Ascending aorta (tissue), 2 donors: ENCODE measurements at regions not wholly inside any gene's neighbourhood (a gene's known extent, or its start where the extent isn't known, plus 50 kb on each side); places are given as distances from the start of the nearest gene placed in this dataset.

Experiments used
- DNase-seq, 2 donors: peaks; one replicate each; pipeline ENCODE4 v3.0.0-alpha.2; 2019; ENCODE audit warnings: low spot score in 2 of 2
- H3K27ac ChIP-seq, 2 donors: fragments of 200-600 bp; sonication (generic); one replicate each; pipeline ENCODE4 v1.5.1; 2016 to 2017; ENCODE audit warnings: mild to moderate bottlenecking in 1 of 2
- H3K27me3 ChIP-seq: fragments of 200-600 bp; sonication (generic); one replicate; pipeline ENCODE4 v1.5.1; 2017
- H3K36me3 ChIP-seq, 2 donors: fragments of 200-600 bp; sonication (generic); one replicate each; pipeline ENCODE4 v1.5.1; 2016
- H3K4me1 ChIP-seq, 2 donors: fragments of 200-600 bp; sonication (generic); one replicate each; pipeline ENCODE4 v1.5.1; 2016 to 2017; ENCODE audit warnings: mild to moderate bottlenecking in 1 of 2
- H3K4me3 ChIP-seq, 2 donors: fragments of 200-600 bp; sonication (generic); one replicate each; pipeline ENCODE4 v1.5.1; 2016 to 2017; ENCODE audit warnings: mild to moderate bottlenecking in 1 of 2
- H3K9me3 ChIP-seq, 2 donors: fragments of 200-600 bp; sonication (generic); one replicate each; pipeline ENCODE4 v1.5.1; 2016
- intact Hi-C: fragments of 100-400 bp; cut with DNase I; formaldehyde crosslinking; loops from one replicate; pipeline ENCODE4 v1.15.1; 2023
- TF ChIP-seq, protein P1 (sequence below), 3 experiments: fragments of 200-600 bp in 2 of 3; fragments of 450-650 bp in 1 of 3; sonication (generic) in 2 of 3; IDR thresholded peaks; one replicate each; pipeline ENCODE4 v1.5.1; 2016 to 2019; ENCODE audit warnings: antibody characterized with exemption in 3 of 3, mild to moderate bottlenecking in 1 of 3, moderate library complexity in 1 of 3

DNA sequence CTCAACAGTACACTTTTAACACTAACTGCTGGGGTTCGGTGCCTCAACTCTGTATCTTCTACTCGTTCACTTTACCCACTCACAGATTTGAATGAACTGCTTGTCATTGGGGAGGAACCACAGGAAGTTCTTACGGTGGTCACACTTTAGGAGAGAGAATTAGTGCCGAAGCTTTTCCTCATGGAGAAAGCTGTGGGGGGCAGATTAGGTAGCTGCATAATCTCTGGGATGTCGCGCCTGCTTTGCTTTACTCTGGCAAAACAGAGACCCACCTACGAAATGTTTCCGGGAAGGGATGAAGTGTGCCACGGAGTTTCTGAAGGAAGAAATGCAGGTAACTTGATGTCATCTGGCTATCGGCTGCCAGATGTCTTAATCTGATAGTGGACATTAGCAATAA, 949.7 kb upstream of the TENM3 start:
- Histone ChIP-seq H3K4me1 (no peaks in the 10 kb centered on the region), H3K36me3 (no peaks in the 10 kb centered on the region), H3K27ac (no peak overlapping the region), H3K9me3 (no peaks in the 10 kb centered on the region), H3K4me3 (no peak overlapping the region), H3K27me3 (no peaks in the 10 kb centered on the region)
- DNase-seq, result no peak
- TF ChIP-seq, protein P1, sequence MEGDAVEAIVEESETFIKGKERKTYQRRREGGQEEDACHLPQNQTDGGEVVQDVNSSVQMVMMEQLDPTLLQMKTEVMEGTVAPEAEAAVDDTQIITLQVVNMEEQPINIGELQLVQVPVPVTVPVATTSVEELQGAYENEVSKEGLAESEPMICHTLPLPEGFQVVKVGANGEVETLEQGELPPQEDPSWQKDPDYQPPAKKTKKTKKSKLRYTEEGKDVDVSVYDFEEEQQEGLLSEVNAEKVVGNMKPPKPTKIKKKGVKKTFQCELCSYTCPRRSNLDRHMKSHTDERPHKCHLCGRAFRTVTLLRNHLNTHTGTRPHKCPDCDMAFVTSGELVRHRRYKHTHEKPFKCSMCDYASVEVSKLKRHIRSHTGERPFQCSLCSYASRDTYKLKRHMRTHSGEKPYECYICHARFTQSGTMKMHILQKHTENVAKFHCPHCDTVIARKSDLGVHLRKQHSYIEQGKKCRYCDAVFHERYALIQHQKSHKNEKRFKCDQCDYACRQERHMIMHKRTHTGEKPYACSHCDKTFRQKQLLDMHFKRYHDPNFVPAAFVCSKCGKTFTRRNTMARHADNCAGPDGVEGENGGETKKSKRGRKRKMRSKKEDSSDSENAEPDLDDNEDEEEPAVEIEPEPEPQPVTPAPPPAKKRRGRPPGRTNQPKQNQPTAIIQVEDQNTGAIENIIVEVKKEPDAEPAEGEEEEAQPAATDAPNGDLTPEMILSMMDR (IDR thresholded peaks at IDR 0.05), result no peak
- intact Hi-C loops, result no loop called here

DNA sequence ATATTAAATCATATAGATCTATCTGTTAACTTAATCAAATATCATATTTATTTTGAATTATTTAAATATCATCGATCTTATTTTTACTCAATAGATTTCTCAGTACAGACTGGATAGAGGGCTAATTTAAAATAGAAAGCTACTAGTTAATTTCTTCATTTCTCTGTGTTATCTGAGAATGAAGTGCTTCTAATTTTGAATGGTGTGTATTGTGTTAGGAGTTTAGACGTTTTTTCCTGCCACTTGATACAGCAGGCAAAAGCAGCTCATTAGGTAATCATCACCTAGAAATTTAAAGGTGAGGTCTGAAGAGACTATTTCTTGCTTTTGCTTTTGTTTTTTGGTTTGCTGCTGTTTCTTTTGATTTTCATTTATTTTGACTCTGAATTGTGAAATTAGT, 948.8 kb upstream of the TENM3 start:
- TF ChIP-seq, protein P1 (IDR thresholded peaks at IDR 0.05), result no peak
- intact Hi-C loops, result no loop called here
- H3K36me3 ChIP-seq, result no peaks in the 10 kb centered on the region

DNA sequence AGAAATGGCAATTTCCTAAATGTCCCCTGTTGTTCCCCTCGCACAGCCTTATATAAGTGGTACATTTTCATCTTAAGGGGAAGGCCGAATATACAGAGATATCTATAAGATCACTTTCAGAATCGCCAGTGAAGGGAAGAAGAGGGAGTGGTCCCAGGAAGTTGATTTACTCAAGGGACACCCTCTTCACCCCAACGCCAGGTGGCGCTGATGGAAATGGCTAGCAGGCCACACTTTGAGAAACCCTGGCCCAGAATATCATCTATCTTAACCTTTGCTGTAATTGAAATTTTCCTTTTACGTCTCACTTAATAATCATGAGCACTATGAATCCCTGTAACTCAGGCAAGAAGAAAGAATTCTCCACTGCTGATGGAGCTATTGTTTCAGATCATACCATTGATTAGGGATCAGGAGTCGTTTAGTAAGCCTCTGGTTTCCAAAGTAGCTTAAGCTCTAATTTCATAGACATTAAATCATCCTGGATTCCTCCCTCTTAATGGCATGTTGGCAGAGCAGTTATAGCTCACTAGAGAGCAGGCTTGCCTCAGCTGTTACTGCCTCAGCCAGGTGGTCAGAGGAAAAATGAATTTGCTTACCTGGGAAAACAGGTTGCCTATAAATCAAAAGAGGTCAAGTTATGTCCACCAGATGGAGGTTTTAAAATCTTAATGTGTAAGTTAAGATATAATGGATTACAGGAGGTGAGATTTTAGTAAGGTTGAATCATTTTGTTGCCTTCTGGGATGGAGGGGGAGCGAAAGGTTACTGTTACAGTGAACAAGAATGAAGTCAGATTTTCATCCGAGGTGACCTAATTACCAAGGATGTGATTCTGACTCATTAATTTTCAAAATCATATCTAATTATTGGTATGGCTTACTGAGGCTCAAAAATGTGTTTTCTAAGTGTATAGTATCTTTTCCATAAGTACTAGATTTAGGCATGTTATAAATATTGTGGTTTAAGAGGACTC, 941.2 kb upstream of the TENM3 start:
- Histone ChIP-seq H3K4me3 (no peak overlapping the region), H3K27ac (no peak overlapping the region), H3K36me3 (no peaks in the 10 kb centered on the region), H3K27me3 (no peaks in the 10 kb centered on the region), H3K9me3 (no peaks in the 10 kb centered on the region), H3K4me1 (no peaks in the 10 kb centered on the region)
- intact Hi-C loops, result no loop called here
- DNase-seq, result no peak
- TF ChIP-seq, protein P1 (IDR thresholded peaks at IDR 0.05), result no peak

More for the DNA sequence above, 948.8 kb upstream of the TENM3 start:
- Histone ChIP-seq H3K4me1 (no peaks in the 10 kb centered on the region), H3K27me3 (no peaks in the 10 kb centered on the region), H3K4me3 (no peak overlapping the region), H3K27ac (no peak overlapping the region), H3K9me3 (no peaks in the 10 kb centered on the region)
- no peak for DNase-seq

DNA sequence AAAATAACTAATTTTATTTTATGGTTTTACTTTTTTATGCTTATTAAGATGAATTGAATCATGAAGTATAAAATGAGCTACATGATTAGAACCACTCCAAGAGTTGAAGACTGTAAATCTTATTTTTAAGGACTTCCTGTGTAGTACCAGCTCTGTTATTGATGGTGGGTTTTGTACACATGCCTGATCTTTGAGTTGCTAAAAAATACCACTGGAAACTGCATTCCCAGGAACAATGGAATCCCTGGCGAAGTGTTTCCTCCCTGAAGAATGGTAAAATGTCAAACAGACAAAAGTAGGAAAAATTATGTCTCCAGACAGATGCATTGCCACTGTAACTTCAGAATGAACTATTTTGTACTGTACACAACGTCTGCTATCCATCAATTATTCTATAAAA, 935.4 kb upstream of the TENM3 start:
- no peak for DNase-seq
- TF ChIP-seq, protein P1 (IDR thresholded peaks at IDR 0.05), result no peak
- H3K9me3 ChIP-seq, result no peaks in the 10 kb centered on the region
- H3K27me3 ChIP-seq, result no peaks in the 10 kb centered on the region
- no peak overlapping the region for H3K4me3 ChIP-seq
- intact Hi-C loops, result no loop called here
- H3K36me3 ChIP-seq, result no peaks in the 10 kb centered on the region
- no peak overlapping the region for H3K27ac ChIP-seq
- no peaks in the 10 kb centered on the region for H3K4me1 ChIP-seq

DNA sequence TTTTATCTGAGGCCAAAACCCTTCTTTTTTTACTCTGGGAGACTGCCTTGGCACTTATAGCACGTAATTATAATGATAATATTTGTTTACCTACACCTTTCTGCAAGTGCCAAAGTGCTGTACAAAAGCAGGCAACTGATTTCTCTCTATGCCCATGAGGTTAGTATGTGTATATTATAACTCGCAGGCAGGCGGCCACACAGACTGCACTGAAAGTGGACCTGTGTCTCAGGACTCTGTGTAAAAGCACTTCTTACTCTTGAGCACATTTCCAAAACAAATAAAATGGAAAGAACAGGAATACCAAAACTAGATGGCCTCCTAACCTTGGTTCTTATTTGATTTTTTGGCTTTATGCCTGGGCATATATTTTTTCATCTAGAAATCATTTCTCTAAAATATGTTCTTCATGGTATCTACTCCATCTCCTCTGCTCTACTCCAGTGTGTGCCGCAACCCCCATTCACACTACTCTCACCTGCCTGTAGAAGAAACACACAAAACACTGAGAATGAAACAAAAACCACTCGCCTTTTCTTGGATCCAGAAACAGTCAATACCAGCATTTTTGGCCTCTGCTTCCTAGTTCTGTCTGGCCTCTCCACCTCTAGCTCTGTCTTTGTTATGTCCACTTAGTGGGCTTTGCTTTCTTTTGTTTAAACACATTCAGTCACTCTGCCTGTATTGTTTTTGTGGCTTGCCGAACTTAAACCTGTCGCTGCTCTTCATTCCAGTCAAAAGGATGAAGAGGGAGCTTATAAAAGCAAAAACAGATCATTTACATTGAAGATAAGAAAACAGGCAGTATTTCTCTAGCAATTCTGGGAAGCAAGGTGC, 934.5 kb upstream of the TENM3 start:
- TF ChIP-seq, protein P1 (IDR thresholded peaks at IDR 0.05), result no peak
- Histone ChIP-seq H3K27me3 (no peaks in the 10 kb centered on the region), H3K4me3 (no peak overlapping the region), H3K4me1 (no peaks in the 10 kb centered on the region), H3K36me3 (no peaks in the 10 kb centered on the region), H3K9me3 (no peaks in the 10 kb centered on the region), H3K27ac (no peak overlapping the region)
- DNase-seq, result no peak
- intact Hi-C loops, result no loop called here
